Fibroblast of villous mesenchyme (primary cell): ENCODE measurements at regions not wholly inside any gene's neighbourhood (a gene's known extent, or its start where the extent isn't known, plus 50 kb on each side); places are given as distances from the start of the nearest gene placed in this dataset.
"Not testable (repeated sequence)": the region's sequence is repeated elsewhere in the genome, so short reads cannot be mapped to it uniquely, and the experiment has no call there.

Experiments
- DNase-seq: peaks from one replicate; pipeline ENCODE4 v3.0.0-alpha.2; 2010; ENCODE audit warnings: low read depth
- H3K4me3 ChIP-seq: 2 replicates; pipeline ENCODE4 v1.5.1; 2011; ENCODE audit warnings: low read depth, mild to moderate bottlenecking, low read length
- TF ChIP-seq, protein P1 (sequence below): IDR thresholded peaks from 2 replicates; pipeline ENCODE4 v1.5.1; 2012; ENCODE audit warnings: low read depth, mild to moderate bottlenecking, low read length; ENCODE audit not compliant: insufficient read depth

DNA sequence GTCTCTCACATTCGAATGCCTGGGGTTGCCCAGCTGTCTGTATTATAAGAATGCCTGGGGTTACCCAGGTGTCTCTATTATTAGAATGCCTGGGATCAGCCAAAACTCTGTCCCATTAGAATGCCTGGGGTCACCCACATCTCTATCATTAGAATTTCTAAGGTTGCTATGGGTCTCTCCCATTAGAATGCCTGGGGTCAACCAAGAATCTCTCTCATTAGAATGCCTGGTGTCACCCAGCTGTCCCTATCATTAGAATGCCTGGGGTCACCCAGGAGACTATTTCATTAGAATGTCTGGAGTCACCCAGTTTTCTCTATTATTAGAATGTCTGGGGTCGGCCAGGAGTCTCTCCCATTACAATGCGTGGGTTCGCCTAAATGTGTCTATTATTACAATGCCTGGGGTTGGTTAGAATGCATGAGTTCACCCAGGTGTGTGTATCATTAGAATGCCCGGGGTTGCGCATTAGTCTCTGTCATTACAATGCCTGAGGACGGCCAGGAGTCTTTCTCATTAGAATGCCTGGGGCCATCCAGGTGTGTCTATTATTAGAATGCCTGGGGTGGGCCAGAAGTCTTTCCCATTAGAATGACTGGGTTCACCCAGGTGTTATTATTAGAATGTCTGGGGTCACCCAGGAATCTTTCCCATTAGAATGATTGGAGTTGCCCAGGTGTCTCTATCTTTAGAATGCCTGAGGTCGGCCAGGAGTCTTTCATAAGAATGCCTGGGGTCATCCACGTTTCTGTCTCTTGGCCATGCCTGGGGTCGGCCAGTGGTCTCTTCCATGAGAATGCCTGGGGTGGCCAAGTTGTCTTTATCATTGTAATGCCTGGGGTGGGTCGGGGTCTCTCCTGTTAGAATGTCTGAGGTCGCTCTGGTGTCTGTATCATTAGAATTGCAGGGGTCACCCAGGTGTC is 59.6 kb downstream of the RNF187 start:
- no peak overlapping the region for H3K4me3 ChIP-seq
- no peak for DNase-seq
- TF ChIP-seq, protein P1, sequence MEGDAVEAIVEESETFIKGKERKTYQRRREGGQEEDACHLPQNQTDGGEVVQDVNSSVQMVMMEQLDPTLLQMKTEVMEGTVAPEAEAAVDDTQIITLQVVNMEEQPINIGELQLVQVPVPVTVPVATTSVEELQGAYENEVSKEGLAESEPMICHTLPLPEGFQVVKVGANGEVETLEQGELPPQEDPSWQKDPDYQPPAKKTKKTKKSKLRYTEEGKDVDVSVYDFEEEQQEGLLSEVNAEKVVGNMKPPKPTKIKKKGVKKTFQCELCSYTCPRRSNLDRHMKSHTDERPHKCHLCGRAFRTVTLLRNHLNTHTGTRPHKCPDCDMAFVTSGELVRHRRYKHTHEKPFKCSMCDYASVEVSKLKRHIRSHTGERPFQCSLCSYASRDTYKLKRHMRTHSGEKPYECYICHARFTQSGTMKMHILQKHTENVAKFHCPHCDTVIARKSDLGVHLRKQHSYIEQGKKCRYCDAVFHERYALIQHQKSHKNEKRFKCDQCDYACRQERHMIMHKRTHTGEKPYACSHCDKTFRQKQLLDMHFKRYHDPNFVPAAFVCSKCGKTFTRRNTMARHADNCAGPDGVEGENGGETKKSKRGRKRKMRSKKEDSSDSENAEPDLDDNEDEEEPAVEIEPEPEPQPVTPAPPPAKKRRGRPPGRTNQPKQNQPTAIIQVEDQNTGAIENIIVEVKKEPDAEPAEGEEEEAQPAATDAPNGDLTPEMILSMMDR: no peak

DNA sequence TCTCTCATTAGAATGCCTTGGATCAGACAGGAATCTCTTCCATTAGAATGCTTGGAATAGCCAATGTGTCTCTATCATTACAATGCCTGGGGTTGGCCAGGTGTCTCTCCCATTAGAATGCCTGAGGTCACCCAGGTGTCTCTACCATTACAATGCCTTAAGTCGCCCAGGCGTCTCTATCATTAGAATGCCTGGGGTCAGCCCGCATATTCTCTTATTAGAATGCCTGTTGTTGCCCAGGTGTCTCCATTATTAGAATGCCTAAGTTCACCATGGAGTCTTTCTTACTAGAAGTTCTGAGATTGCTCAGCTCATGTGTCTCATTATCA is 60.2 kb downstream of the RNF187 start:
- TF ChIP-seq, protein P1: no peak
- DNase-seq: no peak
- H3K4me3 ChIP-seq: no peak overlapping the region

DNA sequence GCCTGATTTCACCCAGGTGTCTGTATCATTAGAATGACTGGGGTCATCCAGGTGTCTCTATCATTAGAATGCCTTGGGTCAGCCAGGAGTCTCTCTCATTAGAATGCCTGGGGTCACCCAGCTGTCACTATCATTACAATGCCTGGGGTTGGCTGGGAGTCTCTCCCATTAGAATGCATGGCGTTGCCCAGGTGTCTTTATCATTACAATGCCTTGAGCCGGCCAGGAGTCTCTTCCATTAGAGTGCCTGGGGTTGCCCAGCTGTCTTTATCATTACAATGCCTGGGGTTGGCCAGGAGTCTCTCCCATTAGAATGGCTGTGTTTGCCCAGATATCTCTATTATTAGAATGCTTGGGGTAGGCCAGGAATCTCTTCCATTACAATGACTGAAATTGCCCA is 61.6 kb downstream of the RNF187 start:
- TF ChIP-seq, protein P1: no peak
- no peak for DNase-seq
- no peak overlapping the region for H3K4me3 ChIP-seq

DNA sequence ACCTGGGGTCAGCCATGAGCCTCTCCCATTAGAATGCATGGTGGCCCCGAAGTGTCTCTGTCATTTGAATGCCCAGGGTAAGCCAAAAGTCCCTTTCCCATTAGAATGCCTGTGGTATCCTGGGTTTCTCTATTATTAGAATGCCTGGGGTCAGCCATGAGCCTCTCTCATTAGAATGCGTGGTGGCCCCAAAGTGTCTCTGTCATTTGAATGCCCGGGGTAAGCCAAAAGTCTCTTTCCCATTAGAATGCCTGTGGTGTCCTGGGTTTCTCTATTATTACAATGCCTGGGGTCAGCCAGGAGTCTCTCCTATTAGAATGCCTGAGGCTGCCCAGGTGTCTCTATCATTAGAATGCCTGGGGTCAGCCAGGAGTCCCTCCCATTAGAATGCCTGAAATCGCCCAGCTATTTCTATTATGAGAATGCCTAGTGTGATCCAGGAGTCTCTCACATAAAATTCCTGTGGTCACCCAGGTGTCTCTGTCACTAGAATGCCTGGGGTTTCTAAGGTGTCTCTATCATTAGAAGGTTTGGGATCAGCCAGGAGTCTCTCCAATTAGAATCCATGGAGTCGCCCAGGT is 65.5 kb downstream of the RNF187 start:
- DNase-seq: no peak

DNA sequence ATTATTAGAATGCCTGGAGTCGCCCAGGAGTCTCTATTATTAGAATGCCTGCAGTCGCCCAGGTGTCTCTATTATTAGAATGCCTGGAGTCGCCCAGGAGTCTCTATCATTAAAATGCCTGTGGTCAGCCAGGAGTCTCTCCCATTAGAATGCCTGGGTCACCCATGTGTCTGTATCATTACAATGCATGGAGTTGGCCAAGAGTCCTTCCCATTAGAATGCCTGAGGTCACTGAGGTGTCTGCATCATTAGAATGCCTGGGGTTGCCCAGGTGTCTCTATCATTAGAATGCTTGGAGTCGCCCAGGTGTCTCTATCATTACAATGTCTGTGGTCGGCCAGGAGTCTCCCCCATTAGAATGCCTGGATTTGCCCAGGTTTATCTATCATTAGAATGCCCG is 66.9 kb downstream of the RNF187 start:
- TF ChIP-seq, protein P1: no peak
- H3K4me3 ChIP-seq: no peak overlapping the region
- DNase-seq: no peak

More for the DNA sequence above, 65.5 kb downstream of the RNF187 start:
- TF ChIP-seq, protein P1: no peak
- no peak overlapping the region for H3K4me3 ChIP-seq

DNA sequence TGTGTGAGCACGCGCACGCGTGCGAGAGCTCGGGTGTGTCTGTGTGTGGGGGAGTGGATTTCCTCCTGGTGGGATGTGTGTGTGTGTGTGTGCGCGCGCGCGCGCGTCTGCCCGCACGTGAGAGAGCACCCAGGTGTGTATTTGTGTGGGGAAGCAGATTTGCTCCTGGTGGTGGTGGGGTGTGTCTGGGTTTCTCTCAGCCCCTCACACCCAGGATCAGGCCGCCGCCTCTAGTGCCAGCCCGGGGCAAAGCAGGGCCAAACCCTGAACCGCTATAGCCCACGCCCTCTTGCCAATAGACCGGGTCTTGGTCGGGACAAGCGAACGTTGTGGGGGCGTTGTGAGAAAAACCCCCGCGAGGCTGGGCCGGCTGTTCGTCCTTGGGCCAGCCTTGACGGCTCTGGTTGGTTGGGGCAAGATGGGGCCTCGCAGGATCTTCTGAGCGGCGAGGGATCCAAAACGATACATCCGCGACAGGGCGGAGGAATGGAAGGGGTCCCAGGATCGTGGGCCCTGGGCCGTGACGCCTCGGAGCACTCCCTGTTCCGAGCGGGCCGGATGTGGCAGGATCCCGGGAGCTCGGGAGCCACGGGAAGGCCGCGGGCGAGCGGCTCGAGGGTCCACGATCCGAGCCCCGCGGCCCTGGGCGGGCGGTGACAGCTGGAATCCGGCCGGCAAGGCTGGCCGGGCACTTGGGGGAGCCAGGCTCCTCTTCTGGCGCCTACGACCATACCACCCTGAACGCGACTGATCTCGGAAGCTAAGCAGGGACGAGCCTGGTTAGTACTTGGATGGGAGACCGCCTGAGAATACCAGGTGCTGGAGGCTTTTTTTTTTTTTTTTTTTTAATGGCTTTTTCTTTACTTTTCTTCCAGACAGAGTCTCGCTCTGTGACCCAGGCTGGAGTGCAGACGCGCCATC is 68.2 kb downstream of the RNF187 start:
- H3K4me3 ChIP-seq: no peak overlapping the region
- TF ChIP-seq, protein P1: no peak
- DNase-seq: peak; percentile 14

DNA sequence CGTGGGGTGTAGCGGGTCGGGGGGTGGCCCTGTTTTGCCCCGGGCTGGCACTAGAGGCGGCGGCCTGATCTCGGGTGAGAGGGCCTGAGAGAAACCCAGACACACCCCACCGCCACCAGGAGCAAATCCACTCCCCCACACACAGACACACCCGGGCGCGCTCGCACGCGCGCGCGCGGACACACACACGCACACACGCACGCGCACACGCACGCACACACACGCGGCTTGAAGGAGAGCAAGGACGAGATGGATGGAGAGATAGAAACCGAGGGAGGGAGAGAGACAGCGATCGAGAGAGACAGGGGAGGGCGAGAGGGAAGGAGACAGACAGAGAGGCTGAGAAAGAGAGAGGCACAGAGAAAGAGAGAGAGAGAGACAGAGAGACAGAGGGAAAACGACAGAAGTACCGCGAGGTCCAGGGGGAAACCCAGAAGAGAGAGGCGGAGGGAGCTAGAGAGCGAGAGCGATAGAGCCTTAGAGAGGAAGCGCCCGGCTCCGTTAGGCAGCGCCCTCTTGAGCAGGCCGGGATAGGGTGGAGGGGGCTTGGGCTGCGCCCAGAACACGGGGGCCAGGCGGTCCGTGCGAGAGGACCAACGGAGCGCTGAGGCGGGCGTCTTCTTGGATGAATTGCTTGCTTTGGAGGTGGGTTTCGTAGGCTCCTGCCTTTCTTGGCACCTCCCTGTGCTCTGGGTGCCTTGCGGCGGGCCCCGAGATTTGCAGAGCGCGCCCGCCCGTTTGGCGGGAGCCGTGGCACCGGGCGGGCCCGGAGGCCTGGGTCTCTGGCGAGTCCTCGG is 69.7 kb downstream of the RNF187 start:
- peak overlapping the region; percentile 10 for H3K4me3 ChIP-seq
- not testable (repeated sequence) for DNase-seq
